Upper lobe of left lung (tissue), 4 donors: ENCODE measurements at regions not wholly inside any gene's neighbourhood (a gene's known extent, or its start where the extent isn't known, plus 50 kb on each side); places are given as distances from the start of the nearest gene placed in this dataset.

Experiments
- POLR2A ChIP-seq, 4 donors: fragments of 450-650 bp; IDR thresholded peaks; one replicate each; pipeline ENCODE4 v1.5.1; 2016 to 2017; ENCODE audit warnings: antibody characterized with exemption in 4 of 4, mild to moderate bottlenecking in 2 of 4
- TF ChIP-seq, protein P1 (sequence below), 6 experiments: fragments of 450-650 bp in 4 of 6; fragments of 200-600 bp in 2 of 6; sonication (generic) in 2 of 6; IDR thresholded peaks; one replicate each; pipeline ENCODE4 v1.5.1; 2016 to 2019; ENCODE audit warnings: antibody characterized with exemption in 6 of 6

DNA sequence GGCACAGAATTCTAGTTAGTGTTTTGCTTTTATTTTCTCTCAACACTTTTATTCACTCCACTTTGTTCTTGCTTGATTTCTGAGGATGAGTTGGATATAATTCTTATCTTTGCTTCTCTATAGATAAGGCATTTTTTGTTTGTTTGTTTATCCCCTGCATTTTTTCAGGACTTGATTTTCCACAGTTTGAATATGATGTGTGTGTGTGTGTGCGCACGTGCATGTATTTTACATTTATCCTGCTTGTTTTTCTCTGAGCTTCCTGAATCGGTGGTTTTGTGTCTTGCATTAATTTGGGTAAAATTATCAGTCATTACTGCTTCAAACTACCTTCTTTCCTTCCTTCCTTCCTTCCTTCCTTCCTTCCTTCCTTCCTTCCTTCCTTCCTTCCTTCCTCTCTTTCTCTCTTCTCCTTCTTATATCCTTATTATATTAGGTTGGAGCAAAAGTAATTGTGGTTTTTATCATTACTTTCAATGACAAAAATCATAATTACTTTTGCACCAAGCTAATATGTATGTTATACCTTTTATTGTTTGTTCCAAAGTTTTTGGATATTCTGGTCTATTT lies 679.9 kb upstream of the RAG2 start:
- TF ChIP-seq POLR2A (IDR thresholded peaks at IDR 0.05), result no peak
- TF ChIP-seq, protein P1, sequence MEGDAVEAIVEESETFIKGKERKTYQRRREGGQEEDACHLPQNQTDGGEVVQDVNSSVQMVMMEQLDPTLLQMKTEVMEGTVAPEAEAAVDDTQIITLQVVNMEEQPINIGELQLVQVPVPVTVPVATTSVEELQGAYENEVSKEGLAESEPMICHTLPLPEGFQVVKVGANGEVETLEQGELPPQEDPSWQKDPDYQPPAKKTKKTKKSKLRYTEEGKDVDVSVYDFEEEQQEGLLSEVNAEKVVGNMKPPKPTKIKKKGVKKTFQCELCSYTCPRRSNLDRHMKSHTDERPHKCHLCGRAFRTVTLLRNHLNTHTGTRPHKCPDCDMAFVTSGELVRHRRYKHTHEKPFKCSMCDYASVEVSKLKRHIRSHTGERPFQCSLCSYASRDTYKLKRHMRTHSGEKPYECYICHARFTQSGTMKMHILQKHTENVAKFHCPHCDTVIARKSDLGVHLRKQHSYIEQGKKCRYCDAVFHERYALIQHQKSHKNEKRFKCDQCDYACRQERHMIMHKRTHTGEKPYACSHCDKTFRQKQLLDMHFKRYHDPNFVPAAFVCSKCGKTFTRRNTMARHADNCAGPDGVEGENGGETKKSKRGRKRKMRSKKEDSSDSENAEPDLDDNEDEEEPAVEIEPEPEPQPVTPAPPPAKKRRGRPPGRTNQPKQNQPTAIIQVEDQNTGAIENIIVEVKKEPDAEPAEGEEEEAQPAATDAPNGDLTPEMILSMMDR (IDR thresholded peaks at IDR 0.05), result no peak
